Muscle of back (tissue), 3 donors: ENCODE measurements at regions not wholly inside any gene's neighbourhood (a gene's known extent, or its start where the extent isn't known, plus 50 kb on each side); places are given as distances from the start of the nearest gene placed in this dataset.
"Not testable (repeated sequence)": the region's sequence is repeated elsewhere in the genome, so short reads cannot be mapped to it uniquely, and the experiment has no call there.

ENCODE experiments used
- DNase-seq, 3 donors: peaks; one replicate each; pipeline versions ENCODE4 v3.0.0 to v3.0.0-alpha.2; 2013

DNA sequence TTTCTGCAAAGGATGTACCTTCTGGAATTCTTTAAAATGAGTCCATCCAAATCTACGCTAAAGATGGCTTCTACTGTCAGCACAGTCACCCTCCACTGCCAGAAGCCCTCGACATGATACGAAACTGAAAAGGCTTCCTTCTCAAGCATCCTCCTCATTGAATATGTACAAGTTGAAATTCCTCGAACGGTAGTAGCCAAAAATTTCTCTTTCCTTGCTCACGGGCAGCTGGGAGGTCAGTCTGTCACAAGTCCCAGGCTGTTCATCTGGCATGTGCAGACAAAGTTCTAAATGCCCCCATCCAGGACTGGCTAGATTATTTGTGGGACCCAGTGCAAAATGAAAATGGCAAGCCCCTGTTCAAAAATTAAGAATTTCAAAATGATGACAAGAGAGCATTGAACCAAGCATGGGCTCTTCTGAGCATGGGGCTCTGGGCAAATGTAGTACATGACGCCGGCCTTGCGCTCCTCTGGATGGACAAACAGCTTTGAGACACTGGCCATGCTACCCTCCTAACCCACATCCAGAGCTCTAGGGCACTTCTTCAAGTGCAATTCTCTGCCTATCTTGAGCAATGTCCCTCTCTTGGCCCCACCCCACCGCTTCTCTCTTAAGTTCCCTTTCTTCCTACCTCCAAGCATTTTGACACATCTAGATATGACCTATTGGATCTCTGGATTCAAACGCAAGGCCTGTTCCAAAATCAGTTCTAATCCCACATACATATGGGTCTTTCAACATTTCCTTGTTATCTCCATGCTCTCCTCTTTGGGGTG, 78.9 kb upstream of the FLT1 start:
- DNase-seq: no peak

GRCh38 chr13:28572871-28573270, 77.9 kb upstream of the FLT1 start:
- DNase-seq: no peak

GRCh38 chr13:28570356-28570755, 75.4 kb upstream of the FLT1 start:
- DNase-seq: not testable (repeated sequence)

- no peak for DNase-seq
Observed at GRCh38 chr13:28569886-28570285, 75.0 kb upstream of the FLT1 start.

DNA sequence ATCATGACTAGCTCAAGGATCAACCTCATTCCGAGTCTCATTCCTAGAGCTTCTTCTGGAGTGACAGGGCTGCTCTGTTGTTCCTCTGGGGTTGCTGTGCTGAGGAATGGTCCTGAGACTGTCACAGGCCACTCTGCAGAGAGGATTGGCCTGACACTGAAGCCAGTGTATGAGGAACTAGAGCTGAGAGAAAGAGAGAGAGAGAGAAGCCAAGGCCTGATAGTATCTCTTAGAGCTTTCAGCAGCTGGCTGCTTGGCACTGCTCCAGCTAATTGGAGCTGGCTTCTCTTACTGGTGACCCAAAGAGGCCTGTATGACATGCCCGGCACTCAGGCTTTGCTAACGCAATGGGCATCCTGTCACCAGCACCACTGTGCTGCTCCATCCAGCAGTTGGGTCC, 73.4 kb upstream of the FLT1 start:
- DNase-seq: peak; percentile 58 to 73 (median 60)

DNA sequence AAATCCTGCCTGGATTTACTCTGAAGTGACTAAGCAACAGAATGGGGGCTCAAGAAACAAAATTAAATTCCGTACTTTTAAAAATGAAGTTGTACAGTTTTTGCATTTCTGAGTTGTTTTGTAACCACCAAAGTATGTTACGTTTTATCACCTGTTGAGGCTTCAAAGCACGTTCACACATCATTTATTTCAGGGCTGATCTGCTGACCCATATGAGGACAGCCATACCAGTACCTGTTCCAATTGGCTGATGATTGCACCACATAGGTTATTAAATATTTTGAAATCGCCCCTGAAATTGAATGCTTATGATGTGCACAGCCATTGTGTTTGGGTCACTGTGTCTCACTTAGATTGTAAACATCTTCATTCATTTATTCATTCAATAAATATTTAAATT, 72.0 kb upstream of the FLT1 start:
- DNase-seq: no peak

DNA sequence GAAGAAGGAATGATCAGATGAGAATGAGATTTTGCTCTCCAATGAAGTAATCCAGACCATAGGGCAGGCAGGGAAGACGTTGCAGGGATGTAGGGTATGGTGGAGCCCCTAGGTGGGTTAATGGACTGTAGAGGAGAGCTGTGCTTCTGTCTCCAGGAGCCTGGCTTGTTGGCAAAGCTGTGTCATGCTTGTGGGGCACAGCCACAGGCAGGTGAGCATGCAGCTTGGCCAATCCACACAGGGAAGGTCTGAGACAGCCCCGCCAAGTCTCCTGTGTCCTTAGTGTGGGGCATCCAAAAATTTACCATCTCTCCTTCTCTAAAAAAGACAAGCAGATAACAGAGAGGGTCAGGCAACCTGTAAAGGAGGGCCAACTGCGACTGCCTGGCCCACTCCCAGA, 71.4 kb upstream of the FLT1 start:
- DNase-seq: no peak

DNA sequence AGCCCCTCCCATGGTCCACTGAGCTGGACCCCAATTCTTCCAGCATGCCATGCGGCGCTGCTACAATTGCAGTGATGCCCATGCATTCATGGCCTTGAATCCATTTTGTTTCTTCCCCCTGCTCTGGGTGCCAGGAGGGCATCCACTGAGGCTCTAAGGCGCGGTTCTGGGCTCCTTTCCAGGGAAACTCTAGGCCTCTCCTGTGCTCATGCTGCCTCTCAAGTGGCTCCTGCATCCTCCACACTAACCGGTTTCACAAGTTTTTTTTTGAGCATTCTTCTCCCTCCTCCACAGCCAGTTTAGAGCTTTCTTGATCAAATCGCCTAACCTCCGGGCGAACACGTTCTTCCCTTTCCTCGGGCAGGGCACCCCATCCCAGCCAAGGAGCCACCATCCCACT, 69.1 kb upstream of the FLT1 start:
- no peak for DNase-seq

- DNase-seq: no peak
Observed at GRCh38 chr13:28563609-28564008, 68.7 kb upstream of the FLT1 start.

GRCh38 chr13:28560612-28561011, 65.7 kb upstream of the FLT1 start:
- no peak for DNase-seq

GRCh38 chr13:28559636-28560259, 64.8 kb upstream of the FLT1 start:
- no peak for DNase-seq

DNA sequence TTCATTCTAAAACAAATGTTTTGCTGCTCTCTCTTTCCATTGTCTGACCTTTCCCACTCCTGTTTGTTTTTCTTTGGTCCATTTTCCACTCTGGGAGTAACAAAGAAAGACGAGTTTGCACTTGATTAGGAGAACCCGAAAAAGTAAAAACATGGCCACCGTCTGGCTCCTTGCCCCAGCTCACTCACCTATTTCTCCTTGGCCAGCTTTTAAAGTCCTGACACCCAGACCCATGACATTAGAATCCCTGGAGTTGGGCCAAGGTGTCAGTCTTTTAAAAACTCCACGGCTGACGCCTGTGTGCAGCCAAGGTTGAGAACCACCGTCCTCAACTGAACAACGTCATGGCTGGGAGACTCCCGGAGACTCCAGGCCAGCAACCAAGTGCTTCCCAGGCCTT, 63.6 kb upstream of the FLT1 start:
- no peak for DNase-seq

DNA sequence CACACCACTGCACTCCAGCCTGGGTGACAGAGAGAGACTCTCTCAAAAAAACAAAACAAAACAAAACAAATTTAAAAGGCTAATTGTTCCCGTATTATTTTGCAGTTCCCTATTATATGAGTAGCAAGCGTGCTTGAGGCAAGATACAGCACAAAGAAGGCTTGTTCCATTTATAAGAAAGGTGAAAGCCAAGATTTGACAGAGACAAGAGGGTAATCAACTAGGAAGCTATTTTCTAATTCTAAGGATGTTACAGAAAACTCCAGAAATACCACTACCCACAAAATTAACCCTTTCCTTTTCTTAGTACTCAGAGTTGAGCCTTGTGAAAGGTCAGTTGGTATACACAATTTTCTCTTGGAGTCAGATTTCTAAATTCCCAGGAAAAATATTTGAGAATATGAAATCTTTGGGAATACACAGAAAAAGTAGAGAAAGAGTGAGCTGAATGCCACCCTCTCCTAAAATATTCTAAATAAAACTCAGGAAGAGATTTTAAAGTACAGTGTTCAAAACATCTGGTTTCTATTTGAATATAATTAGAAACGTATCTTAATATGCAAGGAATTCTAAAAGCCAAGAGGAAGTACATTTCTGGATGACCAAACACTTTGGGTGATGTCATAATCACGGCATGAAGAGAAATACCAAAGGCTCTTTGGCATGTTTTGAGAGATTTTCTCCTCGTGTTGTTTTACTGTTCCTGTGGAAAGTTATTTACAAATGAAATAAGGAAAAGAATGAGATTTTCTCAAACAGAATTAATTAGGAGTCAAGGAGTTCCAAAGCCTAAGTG, 63.0 kb upstream of the FLT1 start:
- peak; percentile 32 to 88 (median 52) for DNase-seq

- DNase-seq: no peak
Observed at GRCh38 chr13:28555096-28555495, 60.2 kb upstream of the FLT1 start.

- DNase-seq: no peak
Observed at GRCh38 chr13:28553971-28554370, 59.0 kb upstream of the FLT1 start.

DNA sequence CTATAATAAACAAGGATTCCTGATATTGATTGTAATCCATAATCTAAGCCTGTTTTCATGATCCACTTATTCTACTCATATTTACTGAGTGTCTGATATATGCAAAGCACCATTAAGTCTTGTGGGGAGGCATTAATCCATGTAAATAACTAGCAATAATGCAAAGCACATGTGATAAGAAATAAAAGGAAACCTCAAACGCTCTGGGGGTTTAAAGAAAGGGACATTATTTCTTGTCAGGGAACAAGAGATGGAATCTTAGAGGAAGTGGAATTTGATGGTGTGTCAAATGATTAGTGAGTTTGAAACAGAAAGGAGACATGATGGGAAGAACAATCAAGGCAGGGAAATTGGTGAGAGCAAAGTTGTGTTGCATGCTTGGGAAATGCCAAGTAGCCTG, 57.4 kb upstream of the FLT1 start:
- DNase-seq: no peak

DNA sequence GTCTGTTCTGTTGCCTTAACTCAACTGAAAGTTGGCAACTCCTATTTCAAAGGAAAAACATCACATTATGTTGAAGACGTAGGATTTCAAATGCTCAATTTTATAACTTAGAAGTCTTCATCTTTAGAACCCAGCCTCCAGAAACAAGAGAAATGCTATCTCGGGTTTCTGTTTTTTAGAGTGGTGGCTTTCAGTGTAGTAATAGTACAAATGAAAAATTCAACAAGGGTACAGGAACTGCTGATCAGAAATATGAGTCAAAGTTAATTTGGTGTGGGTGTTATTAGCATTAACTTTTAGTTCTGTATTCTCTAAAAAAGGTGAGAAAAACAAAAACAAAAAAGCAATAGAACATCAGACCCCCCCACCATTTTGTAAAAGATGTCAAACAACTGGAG, 56.6 kb upstream of the FLT1 start:
- no peak for DNase-seq

- no peak for DNase-seq
Observed at GRCh38 chr13:28550721-28551497, 56.0 kb upstream of the FLT1 start.

DNA sequence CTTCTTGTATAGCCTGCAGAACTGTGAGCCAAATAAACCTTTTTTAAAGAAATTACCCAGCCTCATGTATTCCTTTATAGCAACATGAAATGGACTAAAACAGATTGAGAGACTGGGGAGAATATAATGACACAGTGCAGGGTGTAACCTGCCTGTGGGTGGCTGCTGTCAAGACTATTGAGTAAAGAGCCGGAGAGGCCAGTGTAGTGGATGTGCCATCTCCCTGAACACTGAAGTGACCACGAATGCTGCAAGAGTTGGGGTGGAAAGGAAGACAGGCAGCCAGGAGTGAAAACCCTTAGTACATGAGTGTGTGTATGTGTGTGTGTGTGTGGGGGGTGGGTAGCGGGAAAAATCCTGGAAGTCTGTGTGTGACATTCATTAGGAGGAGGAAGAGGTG, 55.2 kb upstream of the FLT1 start:
- DNase-seq: no peak

GRCh38 chr13:28548872-28549271, 53.9 kb upstream of the FLT1 start:
- no peak for DNase-seq

- no peak for DNase-seq
Observed at GRCh38 chr13:28548468-28548867, 53.5 kb upstream of the FLT1 start.
